ENCODE measurements at regions not wholly inside any gene's neighbourhood (a gene's known extent, or its start where the extent isn't known, plus 50 kb on each side); places are given as distances from the start of the nearest gene placed in this dataset.

DNA sequence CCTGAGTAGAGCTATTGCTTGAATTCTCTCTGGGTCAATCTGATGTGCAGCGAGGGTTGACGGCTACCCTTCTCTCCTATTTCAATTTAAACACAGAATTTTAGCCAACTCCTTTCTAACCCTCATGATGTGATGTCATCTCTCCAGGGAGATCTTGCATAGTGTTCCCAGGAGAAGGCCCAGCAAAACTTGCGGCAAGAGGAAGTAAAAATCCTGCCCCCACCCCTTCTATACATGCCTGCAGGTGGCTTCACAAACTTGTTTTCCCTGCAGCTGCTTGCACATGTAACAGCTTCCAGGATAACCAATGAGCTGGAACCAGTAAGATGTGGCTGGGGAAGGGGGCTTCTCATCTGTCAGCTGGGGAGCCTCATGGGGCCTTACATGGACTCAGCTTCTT, 169.3 kb upstream of the CDH4 start:
- no peaks in the 10 kb centered on the region for H3K4me1 ChIP-seq (ENCODE audit: insufficient read depth, low read length)
- H3K4me1 Mint-ChIP-seq (ENCODE audit: low read depth, unreplicated experiment): no peaks in the 10 kb centered on the region
- FAIRE-seq (no peak), DNase-seq (ENCODE audit: low read depth) (no peak)
- H3K4me3 ChIP-seq (ENCODE audit: insufficient read depth, low read depth, low read length): no peak overlapping the region
- no peaks in the 10 kb centered on the region for H4K20me1 ChIP-seq (ENCODE audit: insufficient read depth, low read length)
- TF ChIP-seq EZH2 (IDR thresholded peaks at IDR 0.05; ENCODE audit: insufficient read depth, low read length): no peak
- TF ChIP-seq, protein P1, sequence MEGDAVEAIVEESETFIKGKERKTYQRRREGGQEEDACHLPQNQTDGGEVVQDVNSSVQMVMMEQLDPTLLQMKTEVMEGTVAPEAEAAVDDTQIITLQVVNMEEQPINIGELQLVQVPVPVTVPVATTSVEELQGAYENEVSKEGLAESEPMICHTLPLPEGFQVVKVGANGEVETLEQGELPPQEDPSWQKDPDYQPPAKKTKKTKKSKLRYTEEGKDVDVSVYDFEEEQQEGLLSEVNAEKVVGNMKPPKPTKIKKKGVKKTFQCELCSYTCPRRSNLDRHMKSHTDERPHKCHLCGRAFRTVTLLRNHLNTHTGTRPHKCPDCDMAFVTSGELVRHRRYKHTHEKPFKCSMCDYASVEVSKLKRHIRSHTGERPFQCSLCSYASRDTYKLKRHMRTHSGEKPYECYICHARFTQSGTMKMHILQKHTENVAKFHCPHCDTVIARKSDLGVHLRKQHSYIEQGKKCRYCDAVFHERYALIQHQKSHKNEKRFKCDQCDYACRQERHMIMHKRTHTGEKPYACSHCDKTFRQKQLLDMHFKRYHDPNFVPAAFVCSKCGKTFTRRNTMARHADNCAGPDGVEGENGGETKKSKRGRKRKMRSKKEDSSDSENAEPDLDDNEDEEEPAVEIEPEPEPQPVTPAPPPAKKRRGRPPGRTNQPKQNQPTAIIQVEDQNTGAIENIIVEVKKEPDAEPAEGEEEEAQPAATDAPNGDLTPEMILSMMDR (IDR thresholded peaks at IDR 0.05; ENCODE audit: insufficient read depth, low read depth, low read length): no peak
- H3K79me2 ChIP-seq (ENCODE audit: insufficient read depth, low read length): no peaks in the 10 kb centered on the region
- no peak overlapping the region for H3K27ac Mint-ChIP-seq (ENCODE audit: unreplicated experiment)
- no peaks in the 10 kb centered on the region for H3K36me3 ChIP-seq (ENCODE audit: insufficient read depth, low read length)
- no peak overlapping the region for H2AFZ ChIP-seq (ENCODE audit: low read depth, low read length)
- H3K36me3 Mint-ChIP-seq (ENCODE audit: low read depth, unreplicated experiment): no peaks in the 10 kb centered on the region
- no peak overlapping the region for H3K9ac ChIP-seq (ENCODE audit: low read length)
- peaks cover 4% of the 10 kb centered on the region for H3K9me3 Mint-ChIP-seq (ENCODE audit: unreplicated experiment)
- H3K9me3 ChIP-seq (ENCODE audit: insufficient read depth, low read depth, low read length): peaks cover 2% of the 10 kb centered on the region
- no peak overlapping the region for H3K4me2 ChIP-seq (ENCODE audit: low read length)
- H3K27me3 Mint-ChIP-seq (ENCODE audit: low read depth, unreplicated experiment): peaks cover 46% of the 10 kb centered on the region
- H3K27me3 ChIP-seq (ENCODE audit: insufficient read depth, low read length): no peaks in the 10 kb centered on the region
- no peak overlapping the region for H3K4me3 Mint-ChIP-seq (ENCODE audit: unreplicated experiment)
- no peak overlapping the region for H3K27ac ChIP-seq (ENCODE audit: low read depth, low read length)

- H3K9ac ChIP-seq (ENCODE audit: low read length): no peak overlapping the region
- H3K27me3 Mint-ChIP-seq (ENCODE audit: low read depth, unreplicated experiment): peaks cover 50% of the 10 kb centered on the region
- DNase-seq (ENCODE audit: low read depth) (no peak), FAIRE-seq (no peak)
- no peak overlapping the region for H3K27ac Mint-ChIP-seq (ENCODE audit: unreplicated experiment)
- H3K4me2 ChIP-seq (ENCODE audit: low read length): no peak overlapping the region
- H3K36me3 ChIP-seq (ENCODE audit: insufficient read depth, low read length): no peaks in the 10 kb centered on the region
- H3K4me1 ChIP-seq (ENCODE audit: insufficient read depth, low read length): no peaks in the 10 kb centered on the region
- no peak overlapping the region for H3K27ac ChIP-seq (ENCODE audit: low read depth, low read length)
- no peaks in the 10 kb centered on the region for H3K27me3 ChIP-seq (ENCODE audit: insufficient read depth, low read length)
- peaks cover 4% of the 10 kb centered on the region for H3K9me3 Mint-ChIP-seq (ENCODE audit: unreplicated experiment)
- TF ChIP-seq, protein P1 (IDR thresholded peaks at IDR 0.05; ENCODE audit: insufficient read depth, low read depth, low read length): no peak
- no peak for TF ChIP-seq EZH2 (IDR thresholded peaks at IDR 0.05; ENCODE audit: insufficient read depth, low read length)
- H3K4me3 Mint-ChIP-seq (ENCODE audit: unreplicated experiment): no peak overlapping the region
- no peaks in the 10 kb centered on the region for H3K4me1 Mint-ChIP-seq (ENCODE audit: low read depth, unreplicated experiment)
- H3K4me3 ChIP-seq (ENCODE audit: insufficient read depth, low read depth, low read length): no peak overlapping the region
- no peaks in the 10 kb centered on the region for H3K36me3 Mint-ChIP-seq (ENCODE audit: low read depth, unreplicated experiment)
- H3K9me3 ChIP-seq (ENCODE audit: insufficient read depth, low read depth, low read length): peaks cover 2% of the 10 kb centered on the region
- no peaks in the 10 kb centered on the region for H3K79me2 ChIP-seq (ENCODE audit: insufficient read depth, low read length)
- H2AFZ ChIP-seq (ENCODE audit: low read depth, low read length): no peak overlapping the region
- H4K20me1 ChIP-seq (ENCODE audit: insufficient read depth, low read length): no peaks in the 10 kb centered on the region
These were observed 168.6 kb upstream of the CDH4 start for GRCh38 chr20:61083431-61083830.

DNA sequence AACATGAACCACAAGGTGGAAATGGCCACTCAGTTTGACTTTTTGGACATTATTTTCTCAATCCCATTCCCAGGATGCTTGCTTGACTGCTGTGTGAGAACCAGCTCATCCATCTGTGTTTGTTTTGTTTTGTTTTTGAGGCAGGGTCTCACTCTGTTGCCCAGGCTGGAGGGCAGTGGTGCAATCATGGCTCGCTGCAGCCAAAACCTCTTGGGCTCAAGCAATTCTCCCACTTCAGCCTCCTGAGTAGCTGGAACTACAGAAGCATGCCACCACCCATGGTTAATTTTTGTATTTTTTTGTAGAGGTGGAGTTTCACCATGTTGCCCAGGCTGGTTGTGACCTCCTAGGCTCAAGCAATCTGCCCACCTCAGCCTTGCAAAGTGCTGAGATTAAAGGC, 166.0 kb upstream of the CDH4 start:
- Histone ChIP-seq H2AFZ (ENCODE audit: low read depth, low read length) (no peak overlapping the region), H3K27me3 (ENCODE audit: insufficient read depth, low read length) (no peaks in the 10 kb centered on the region), H3K9me3 (ENCODE audit: insufficient read depth, low read depth, low read length) (peaks cover 2% of the 10 kb centered on the region), H3K9ac (ENCODE audit: low read length) (no peak overlapping the region), H4K20me1 (ENCODE audit: insufficient read depth, low read length) (no peaks in the 10 kb centered on the region), H3K79me2 (ENCODE audit: insufficient read depth, low read length) (no peaks in the 10 kb centered on the region), H3K27ac (ENCODE audit: low read depth, low read length) (no peak overlapping the region), H3K4me1 (ENCODE audit: insufficient read depth, low read length) (no peaks in the 10 kb centered on the region), H3K36me3 (ENCODE audit: insufficient read depth, low read length) (no peaks in the 10 kb centered on the region), H3K4me3 (ENCODE audit: insufficient read depth, low read depth, low read length) (no peak overlapping the region), H3K4me2 (ENCODE audit: low read length) (no peak overlapping the region)
- Mint-ChIP-seq H3K27ac (ENCODE audit: unreplicated experiment) (no peak overlapping the region), H3K36me3 (ENCODE audit: low read depth, unreplicated experiment) (no peaks in the 10 kb centered on the region), H3K4me1 (ENCODE audit: low read depth, unreplicated experiment) (no peaks in the 10 kb centered on the region), H3K9me3 (ENCODE audit: unreplicated experiment) (peaks cover 4% of the 10 kb centered on the region), H3K4me3 (ENCODE audit: unreplicated experiment) (no peak overlapping the region), H3K27me3 (ENCODE audit: low read depth, unreplicated experiment) (peaks cover 52% of the 10 kb centered on the region)
- TF ChIP-seq, protein P1 (IDR thresholded peaks at IDR 0.05; ENCODE audit: insufficient read depth, low read depth, low read length): no peak
- no peak for TF ChIP-seq EZH2 (IDR thresholded peaks at IDR 0.05; ENCODE audit: insufficient read depth, low read length)
- FAIRE-seq: no peak
- DNase-seq (ENCODE audit: low read depth): no peak

Data from astrocyte (in vitro differentiated cells and primary cell).